Stimulated activated memory B cell treated with anti-CD40 and anti-IgM and Interleukin-4, amounts not matched to agents 10 μg/mL and 1 μg/mL and 100 μg/mL, for 72 hours (primary cell): ENCODE measurements at regions not wholly inside any gene's neighbourhood (a gene's known extent, or its start where the extent isn't known, plus 50 kb on each side); places are given as distances from the start of the nearest gene placed in this dataset.

ENCODE experiments used
- ATAC-seq: fragments of 150-1000 bp; cut with Tn5 transposase; 2 replicates; pipeline ENCODE4 v1.10.0; 2021
- H3K27ac Mint-ChIP-seq: one replicate; pipeline ENCODE4 v1.8.0; 2022; ENCODE audit warnings: mild to moderate bottlenecking, mixed read lengths
- H3K27me3 Mint-ChIP-seq: one replicate; pipeline ENCODE4 v1.8.0; 2022; ENCODE audit warnings: mixed read lengths
- H3K36me3 Mint-ChIP-seq: one replicate; pipeline ENCODE4 v1.8.0; 2022; ENCODE audit warnings: mixed read lengths
- H3K4me1 Mint-ChIP-seq: one replicate; pipeline ENCODE4 v1.8.0; 2022; ENCODE audit warnings: mixed read lengths
- H3K4me3 Mint-ChIP-seq: one replicate; pipeline ENCODE4 v1.8.0; 2022; ENCODE audit warnings: mild to moderate bottlenecking, moderate library complexity, mixed read lengths
- H3K9me3 Mint-ChIP-seq: one replicate; pipeline ENCODE4 v1.8.0; 2022; ENCODE audit warnings: mixed read lengths

GRCh38 chr18:42274488-42275137 is 319.6 kb downstream of the PIK3C3 start:
- H3K27me3 Mint-ChIP-seq = no peaks in the 10 kb centered on the region

GRCh38 chr18:42275138-42275535 is 320.1 kb downstream of the PIK3C3 start:
- Mint-ChIP-seq H3K4me1 (peaks cover 6% of the 10 kb centered on the region), H3K36me3 (no peaks in the 10 kb centered on the region), H3K4me3 (no peak overlapping the region), H3K9me3 (no peaks in the 10 kb centered on the region), H3K27ac (no peak overlapping the region), H3K27me3 (no peaks in the 10 kb centered on the region)
- ATAC-seq = no peak

More at GRCh38 chr18:42274488-42275137, 319.6 kb downstream of the PIK3C3 start:
- H3K4me1 Mint-ChIP-seq = peaks cover 6% of the 10 kb centered on the region
- no peak overlapping the region for H3K4me3 Mint-ChIP-seq
- no peak overlapping the region for H3K27ac Mint-ChIP-seq
- no peaks in the 10 kb centered on the region for H3K9me3 Mint-ChIP-seq
- no peaks in the 10 kb centered on the region for H3K36me3 Mint-ChIP-seq
- no peak for ATAC-seq

GRCh38 chr18:42275949-42276730 is 321.1 kb downstream of the PIK3C3 start:
- no peak for ATAC-seq
- H3K27ac Mint-ChIP-seq = no peak overlapping the region
- no peaks in the 10 kb centered on the region for H3K36me3 Mint-ChIP-seq
- peaks cover 6% of the 10 kb centered on the region for H3K4me1 Mint-ChIP-seq
- no peaks in the 10 kb centered on the region for H3K27me3 Mint-ChIP-seq
- H3K4me3 Mint-ChIP-seq = no peak overlapping the region
- H3K9me3 Mint-ChIP-seq = no peaks in the 10 kb centered on the region

GRCh38 chr18:42281124-42281523 is 326.1 kb downstream of the PIK3C3 start:
- no peak for ATAC-seq
- Mint-ChIP-seq H3K4me3 (no peak overlapping the region), H3K36me3 (no peaks in the 10 kb centered on the region), H3K4me1 (peaks cover 3% of the 10 kb centered on the region), H3K27me3 (no peaks in the 10 kb centered on the region), H3K27ac (no peak overlapping the region), H3K9me3 (no peaks in the 10 kb centered on the region)

GRCh38 chr18:42281851-42282250 is 326.8 kb downstream of the PIK3C3 start:
- Mint-ChIP-seq H3K36me3 (no peaks in the 10 kb centered on the region), H3K9me3 (no peaks in the 10 kb centered on the region), H3K4me1 (no peaks in the 10 kb centered on the region), H3K27ac (no peak overlapping the region), H3K27me3 (no peaks in the 10 kb centered on the region), H3K4me3 (no peak overlapping the region)
- ATAC-seq = no peak

- no peak overlapping the region for H3K27ac Mint-ChIP-seq
- H3K4me1 Mint-ChIP-seq = no peaks in the 10 kb centered on the region
- H3K27me3 Mint-ChIP-seq = no peaks in the 10 kb centered on the region
- no peaks in the 10 kb centered on the region for H3K9me3 Mint-ChIP-seq
- no peaks in the 10 kb centered on the region for H3K36me3 Mint-ChIP-seq
- no peak overlapping the region for H3K4me3 Mint-ChIP-seq
- no peak for ATAC-seq
Observed at GRCh38 chr18:42287047-42287446, 332.0 kb downstream of the PIK3C3 start.

- no peak overlapping the region for H3K4me3 Mint-ChIP-seq
- H3K27ac Mint-ChIP-seq = no peak overlapping the region
- no peaks in the 10 kb centered on the region for H3K36me3 Mint-ChIP-seq
- no peak for ATAC-seq
- H3K27me3 Mint-ChIP-seq = no peaks in the 10 kb centered on the region
- H3K9me3 Mint-ChIP-seq = no peaks in the 10 kb centered on the region
- no peaks in the 10 kb centered on the region for H3K4me1 Mint-ChIP-seq
Observed at GRCh38 chr18:42288129-42288528, 333.1 kb downstream of the PIK3C3 start.

GRCh38 chr18:42289526-42289925 is 334.5 kb downstream of the PIK3C3 start:
- no peak overlapping the region for H3K27ac Mint-ChIP-seq
- H3K4me1 Mint-ChIP-seq = no peaks in the 10 kb centered on the region
- no peaks in the 10 kb centered on the region for H3K9me3 Mint-ChIP-seq
- no peak for ATAC-seq
- no peak overlapping the region for H3K4me3 Mint-ChIP-seq
- H3K27me3 Mint-ChIP-seq = no peaks in the 10 kb centered on the region
- H3K36me3 Mint-ChIP-seq = no peaks in the 10 kb centered on the region

- H3K27ac Mint-ChIP-seq = no peak overlapping the region
- H3K36me3 Mint-ChIP-seq = no peaks in the 10 kb centered on the region
- no peaks in the 10 kb centered on the region for H3K4me1 Mint-ChIP-seq
- ATAC-seq = no peak
- no peaks in the 10 kb centered on the region for H3K27me3 Mint-ChIP-seq
- H3K4me3 Mint-ChIP-seq = no peak overlapping the region
- no peaks in the 10 kb centered on the region for H3K9me3 Mint-ChIP-seq
Observed at GRCh38 chr18:42290318-42291307, 335.6 kb downstream of the PIK3C3 start.

GRCh38 chr18:42292654-42293053 is 337.6 kb downstream of the PIK3C3 start:
- ATAC-seq = no peak
- H3K9me3 Mint-ChIP-seq = no peaks in the 10 kb centered on the region
- H3K4me3 Mint-ChIP-seq = no peak overlapping the region
- H3K27me3 Mint-ChIP-seq = peaks cover 2% of the 10 kb centered on the region
- H3K4me1 Mint-ChIP-seq = no peaks in the 10 kb centered on the region
- no peaks in the 10 kb centered on the region for H3K36me3 Mint-ChIP-seq
- H3K27ac Mint-ChIP-seq = no peak overlapping the region

- H3K27me3 Mint-ChIP-seq = peaks cover 17% of the 10 kb centered on the region
- no peaks in the 10 kb centered on the region for H3K9me3 Mint-ChIP-seq
- no peak overlapping the region for H3K27ac Mint-ChIP-seq
- no peaks in the 10 kb centered on the region for H3K4me1 Mint-ChIP-seq
- H3K36me3 Mint-ChIP-seq = no peaks in the 10 kb centered on the region
- no peak for ATAC-seq
- H3K4me3 Mint-ChIP-seq = no peak overlapping the region
Observed at GRCh38 chr18:42296192-42296591, 341.2 kb downstream of the PIK3C3 start.

GRCh38 chr18:42296723-42297122 is 341.7 kb downstream of the PIK3C3 start:
- Mint-ChIP-seq H3K4me1 (no peaks in the 10 kb centered on the region), H3K9me3 (no peaks in the 10 kb centered on the region), H3K27ac (no peak overlapping the region), H3K36me3 (no peaks in the 10 kb centered on the region), H3K27me3 (peaks cover 17% of the 10 kb centered on the region), H3K4me3 (no peak overlapping the region)
- ATAC-seq = no peak

- H3K4me1 Mint-ChIP-seq = no peaks in the 10 kb centered on the region
- no peaks in the 10 kb centered on the region for H3K9me3 Mint-ChIP-seq
- no peak overlapping the region for H3K27ac Mint-ChIP-seq
- H3K36me3 Mint-ChIP-seq = no peaks in the 10 kb centered on the region
- H3K4me3 Mint-ChIP-seq = no peak overlapping the region
- peaks cover 17% of the 10 kb centered on the region for H3K27me3 Mint-ChIP-seq
- peak; percentile 57 for ATAC-seq
Observed at GRCh38 chr18:42298759-42299675, 344.0 kb downstream of the PIK3C3 start.

GRCh38 chr18:42305869-42306593 is 351.0 kb downstream of the PIK3C3 start:
- no peak for ATAC-seq
- H3K4me1 Mint-ChIP-seq = no peaks in the 10 kb centered on the region
- peaks cover 3% of the 10 kb centered on the region for H3K9me3 Mint-ChIP-seq
- H3K27me3 Mint-ChIP-seq = no peaks in the 10 kb centered on the region
- H3K4me3 Mint-ChIP-seq = no peak overlapping the region
- no peaks in the 10 kb centered on the region for H3K36me3 Mint-ChIP-seq
- H3K27ac Mint-ChIP-seq = no peak overlapping the region
